Liver (tissue), 3 donors: ENCODE measurements at regions not wholly inside any gene's neighbourhood (a gene's known extent, or its start where the extent isn't known, plus 50 kb on each side); places are given as distances from the start of the nearest gene placed in this dataset.

Source experiments
- ATF3 ChIP-seq: IDR thresholded peaks from 2 replicates; pipeline ENCODE4 v1.6.1; 2016; ENCODE audit warnings: antibody characterized with exemption
- CTCF ChIP-seq: fragments of 150-350 bp; IDR thresholded peaks from 2 replicates; pipeline ENCODE4 v1.5.1; 2017; ENCODE audit warnings: improper control_type of control experiment, low read depth, low read length; ENCODE audit not compliant: missing input control
- EGR1 ChIP-seq, 2 donors: IDR thresholded peaks; 2 replicates each; pipeline ENCODE4 v1.6.1; 2016 to 2018; ENCODE audit warnings: antibody characterized with exemption in 2 of 2, low read depth in 2 of 2
- GABPA ChIP-seq, 2 donors: IDR thresholded peaks in 1 of 2; conservative IDR thresholded peaks in 1 of 2; 2 replicates each; pipeline ENCODE4 v1.6.1; 2016; ENCODE audit warnings: antibody characterized with exemption in 2 of 2, mild to moderate bottlenecking in 1 of 2, moderate library complexity in 1 of 2
- HNF4A ChIP-seq, 2 donors: conservative IDR thresholded peaks; 2 replicates each; pipeline ENCODE4 v1.6.1; 2016; ENCODE audit warnings: antibody characterized with exemption in 2 of 2, mild to moderate bottlenecking in 2 of 2
- MAX ChIP-seq: IDR thresholded peaks from 2 replicates; pipeline ENCODE4 v1.6.1; 2016; ENCODE audit warnings: antibody characterized with exemption
- RAD21 ChIP-seq, 2 donors: IDR thresholded peaks; 2 replicates each; pipeline ENCODE4 v1.6.1; 2016; ENCODE audit warnings: antibody characterized with exemption in 2 of 2, mild to moderate bottlenecking in 2 of 2
- REST ChIP-seq: IDR thresholded peaks from 2 replicates; pipeline ENCODE4 v1.6.1; 2016; ENCODE audit warnings: antibody characterized with exemption, mild to moderate bottlenecking
- SP1 ChIP-seq: IDR thresholded peaks from 2 replicates; pipeline ENCODE4 v1.6.1; 2018; ENCODE audit warnings: antibody characterized with exemption, mild to moderate bottlenecking
- TAF1 ChIP-seq: conservative IDR thresholded peaks from 2 replicates; pipeline ENCODE4 v1.6.1; 2016; ENCODE audit warnings: antibody characterized with exemption, mild to moderate bottlenecking
- YY1 ChIP-seq: IDR thresholded peaks from 2 replicates; pipeline ENCODE4 v1.6.1; 2016; ENCODE audit warnings: antibody characterized with exemption, mild to moderate bottlenecking
- ZBTB33 ChIP-seq: IDR thresholded peaks from 2 replicates; pipeline ENCODE4 v1.6.1; 2016; ENCODE audit warnings: antibody characterized with exemption
- donor health status: healthy.
- donor health status: healthy.

- no peak for TF ChIP-seq CTCF
- TF ChIP-seq RAD21 (IDR thresholded peaks at IDR 0.05): no peak
- TF ChIP-seq REST: no peak
- TF ChIP-seq SP1: no peak
- TF ChIP-seq ATF3: no peak
- TF ChIP-seq MAX: no peak
- no peak for TF ChIP-seq TAF1
- no peak for TF ChIP-seq EGR1 (IDR thresholded peaks at IDR 0.05; ENCODE audit: low read depth in 2 of 2)
- no peak for TF ChIP-seq GABPA (IDR thresholded peaks at IDR 0.05 in 1 of 2, conservative IDR thresholded peaks at IDR 0.05 in 1 of 2)
- no peak for TF ChIP-seq ZBTB33
- no peak for TF ChIP-seq YY1
- no peak for TF ChIP-seq HNF4A (conservative IDR thresholded peaks at IDR 0.05)
Measured at GRCh38 chr2:234261736-234262135, 211.2 kb downstream of the SPP2 start.
